A673 (cell line): ENCODE measurements at regions not wholly inside any gene's neighbourhood (a gene's known extent, or its start where the extent isn't known, plus 50 kb on each side); places are given as distances from the start of the nearest gene placed in this dataset.

Experiments used
- CTCF ChIP-seq: fragments of 300-800, 200-600 bp; sonication (generic); conservative IDR thresholded peaks from 2 replicates; pipeline ENCODE4 v1.5.1; 2017; ENCODE audit warnings: low read depth, mild to moderate bottlenecking, antibody characterized with exemption, low read length, moderate library complexity, mixed read lengths
- EZH2 ChIP-seq: fragments of 200-600 bp; sonication (generic); IDR thresholded peaks from 2 replicates; pipeline ENCODE4 v1.6.1; 2017; ENCODE audit warnings: borderline replicate concordance, low read depth, mild to moderate bottlenecking, mixed read lengths, antibody characterized with exemption, low read length; ENCODE audit not compliant: poor library complexity, severe bottlenecking

- TF ChIP-seq CTCF (no peak), EZH2 (no peak)
These were observed 255.1 kb upstream of the STT3B start for GRCh38 chr3:31277582-31277981.
